Liver (tissue), 8 donors: ENCODE measurements at regions not wholly inside any gene's neighbourhood (a gene's known extent, or its start where the extent isn't known, plus 50 kb on each side); places are given as distances from the start of the nearest gene placed in this dataset.

Experiments
- DNase-seq: peaks from one replicate; pipeline ENCODE4 v3.0.0-alpha.2; 2017; ENCODE audit warnings: low spot score
- H3K27ac ChIP-seq, 2 donors: one replicate each; pipeline ENCODE4 v1.7.0; 2013; ENCODE audit warnings: inconsistent platforms in 2 of 2, low read length in 2 of 2, control low read depth in 1 of 2, low read depth in 1 of 2, mild to moderate bottlenecking in 1 of 2
- H3K27me3 ChIP-seq, 4 donors: one replicate each; pipeline versions ENCODE4 v1.6.1 to v1.7.0; 2013; ENCODE audit warnings: low read length in 3 of 4, inconsistent platforms in 1 of 4, mild to moderate bottlenecking in 1 of 4, moderate library complexity in 1 of 4; ENCODE audit not compliant: control insufficient read depth in 4 of 4, insufficient read depth in 4 of 4
- H3K36me3 ChIP-seq, 4 donors: one replicate each; pipeline versions ENCODE4 v1.6.1 to v1.7.0; 2013; ENCODE audit warnings: low read length in 3 of 4, mild to moderate bottlenecking in 3 of 4, low read depth in 1 of 4, moderate library complexity in 1 of 4; ENCODE audit not compliant: control insufficient read depth in 4 of 4, insufficient read depth in 3 of 4
- H3K4me1 ChIP-seq, 4 donors: one replicate each; pipeline versions ENCODE4 v1.6.1 to v1.7.0; 2013; ENCODE audit warnings: low read length in 3 of 4, mild to moderate bottlenecking in 3 of 4, moderate library complexity in 1 of 4; ENCODE audit not compliant: control insufficient read depth in 4 of 4, insufficient read depth in 4 of 4
- H3K4me3 ChIP-seq, 3 donors: one replicate each; pipeline versions ENCODE4 v1.6.1 to v1.7.0; 2013; ENCODE audit warnings: low read length in 3 of 3, control low read depth in 1 of 3, low read depth in 1 of 3, mild to moderate bottlenecking in 1 of 3
- H3K9ac ChIP-seq, 2 donors: one replicate each; pipeline ENCODE4 v1.7.0; 2013; ENCODE audit warnings: low read length in 2 of 2, mild to moderate bottlenecking in 2 of 2, moderate library complexity in 2 of 2, control low read depth in 1 of 2, low read depth in 1 of 2
- H3K9me3 ChIP-seq, 4 donors: one replicate each; pipeline versions ENCODE4 v1.6.1 to v1.7.0; 2013; ENCODE audit warnings: low read length in 3 of 4; ENCODE audit not compliant: control insufficient read depth in 4 of 4
- EGR1 ChIP-seq, 2 donors: IDR thresholded peaks; 2 replicates each; pipeline ENCODE4 v1.6.1; 2016 to 2018; ENCODE audit warnings: antibody characterized with exemption in 2 of 2, low read depth in 2 of 2
- FOXA1 ChIP-seq: IDR thresholded peaks from 2 replicates; pipeline ENCODE4 v1.6.1; 2016; ENCODE audit warnings: antibody characterized with exemption
- HNF4A ChIP-seq, 2 donors: conservative IDR thresholded peaks; 2 replicates each; pipeline ENCODE4 v1.6.1; 2016; ENCODE audit warnings: antibody characterized with exemption in 2 of 2, mild to moderate bottlenecking in 2 of 2
- HNF4G ChIP-seq: IDR thresholded peaks from 2 replicates; pipeline ENCODE4 v1.6.1; 2016; ENCODE audit warnings: antibody characterized with exemption
- RAD21 ChIP-seq, 2 donors: IDR thresholded peaks; 2 replicates each; pipeline ENCODE4 v1.6.1; 2016; ENCODE audit warnings: antibody characterized with exemption in 2 of 2, mild to moderate bottlenecking in 2 of 2
- RXRA ChIP-seq, 2 donors: IDR thresholded peaks; 2 replicates each; pipeline ENCODE4 v1.6.1; 2017 to 2018; ENCODE audit warnings: antibody characterized with exemption in 2 of 2, mild to moderate bottlenecking in 1 of 2
- TAF1 ChIP-seq: conservative IDR thresholded peaks from 2 replicates; pipeline ENCODE4 v1.6.1; 2016; ENCODE audit warnings: antibody characterized with exemption, mild to moderate bottlenecking
- WGBS: extraction: QIAGEN DNeasy Blood & Tissue Kit; methylation state at CpG from one replicate; pipeline ENCODE4 v1.1.7; 2013; 5-methylcytosine and 5-hydroxymethylcytosine counted together
- TF ChIP-seq, protein P1 (sequence below): IDR thresholded peaks from 2 replicates; pipeline ENCODE4 v1.6.1; 2016; ENCODE audit warnings: antibody characterized with exemption, mild to moderate bottlenecking
- TF ChIP-seq, protein P2 (sequence below): IDR thresholded peaks from 2 replicates; pipeline ENCODE4 v1.6.1; 2016; ENCODE audit warnings: antibody characterized with exemption
- TF ChIP-seq, protein P3 (sequence below): fragments of 150-350 bp; IDR thresholded peaks from 2 replicates; pipeline ENCODE4 v1.5.1; 2017; ENCODE audit warnings: improper control_type of control experiment, low read depth, low read length; ENCODE audit not compliant: missing input control
- TF ChIP-seq, protein P4 (sequence below): IDR thresholded peaks from 2 replicates; pipeline ENCODE4 v1.6.1; 2016; ENCODE audit warnings: antibody characterized with exemption
- TF ChIP-seq, protein P5 (sequence below): IDR thresholded peaks from 2 replicates; pipeline ENCODE4 v1.6.1; 2016; ENCODE audit warnings: antibody characterized with exemption
- donor health status: healthy.
- donor health status: healthy.
- donor health status: healthy.
- donor health status: healthy.
- donor health status: healthy.

- Histone ChIP-seq H3K36me3 (no peaks in the 10 kb centered on the region), H3K4me3 (no peak overlapping the region), H3K4me1 (no peaks in the 10 kb centered on the region), H3K9me3 (no peaks in the 10 kb centered on the region), H3K27me3 (no peaks in the 10 kb centered on the region), H3K27ac (no peak overlapping the region), H3K9ac (no peak overlapping the region)
- no peak for DNase-seq
- TF ChIP-seq, protein P1, sequence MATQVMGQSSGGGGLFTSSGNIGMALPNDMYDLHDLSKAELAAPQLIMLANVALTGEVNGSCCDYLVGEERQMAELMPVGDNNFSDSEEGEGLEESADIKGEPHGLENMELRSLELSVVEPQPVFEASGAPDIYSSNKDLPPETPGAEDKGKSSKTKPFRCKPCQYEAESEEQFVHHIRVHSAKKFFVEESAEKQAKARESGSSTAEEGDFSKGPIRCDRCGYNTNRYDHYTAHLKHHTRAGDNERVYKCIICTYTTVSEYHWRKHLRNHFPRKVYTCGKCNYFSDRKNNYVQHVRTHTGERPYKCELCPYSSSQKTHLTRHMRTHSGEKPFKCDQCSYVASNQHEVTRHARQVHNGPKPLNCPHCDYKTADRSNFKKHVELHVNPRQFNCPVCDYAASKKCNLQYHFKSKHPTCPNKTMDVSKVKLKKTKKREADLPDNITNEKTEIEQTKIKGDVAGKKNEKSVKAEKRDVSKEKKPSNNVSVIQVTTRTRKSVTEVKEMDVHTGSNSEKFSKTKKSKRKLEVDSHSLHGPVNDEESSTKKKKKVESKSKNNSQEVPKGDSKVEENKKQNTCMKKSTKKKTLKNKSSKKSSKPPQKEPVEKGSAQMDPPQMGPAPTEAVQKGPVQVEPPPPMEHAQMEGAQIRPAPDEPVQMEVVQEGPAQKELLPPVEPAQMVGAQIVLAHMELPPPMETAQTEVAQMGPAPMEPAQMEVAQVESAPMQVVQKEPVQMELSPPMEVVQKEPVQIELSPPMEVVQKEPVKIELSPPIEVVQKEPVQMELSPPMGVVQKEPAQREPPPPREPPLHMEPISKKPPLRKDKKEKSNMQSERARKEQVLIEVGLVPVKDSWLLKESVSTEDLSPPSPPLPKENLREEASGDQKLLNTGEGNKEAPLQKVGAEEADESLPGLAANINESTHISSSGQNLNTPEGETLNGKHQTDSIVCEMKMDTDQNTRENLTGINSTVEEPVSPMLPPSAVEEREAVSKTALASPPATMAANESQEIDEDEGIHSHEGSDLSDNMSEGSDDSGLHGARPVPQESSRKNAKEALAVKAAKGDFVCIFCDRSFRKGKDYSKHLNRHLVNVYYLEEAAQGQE, result no peak
- TF ChIP-seq, protein P2, sequence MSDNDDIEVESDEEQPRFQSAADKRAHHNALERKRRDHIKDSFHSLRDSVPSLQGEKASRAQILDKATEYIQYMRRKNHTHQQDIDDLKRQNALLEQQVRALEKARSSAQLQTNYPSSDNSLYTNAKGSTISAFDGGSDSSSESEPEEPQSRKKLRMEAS, result no peak
- TF ChIP-seq FOXA1 (no peak), HNF4G (no peak), HNF4A (conservative IDR thresholded peaks at IDR 0.05) (no peak)
- 66% methylated on average over 2 of the region's 2 CpGs for WGBS
Measured at GRCh38 chr5:118552146-118552545, 436.2 kb downstream of the DTWD2 start.

DNA sequence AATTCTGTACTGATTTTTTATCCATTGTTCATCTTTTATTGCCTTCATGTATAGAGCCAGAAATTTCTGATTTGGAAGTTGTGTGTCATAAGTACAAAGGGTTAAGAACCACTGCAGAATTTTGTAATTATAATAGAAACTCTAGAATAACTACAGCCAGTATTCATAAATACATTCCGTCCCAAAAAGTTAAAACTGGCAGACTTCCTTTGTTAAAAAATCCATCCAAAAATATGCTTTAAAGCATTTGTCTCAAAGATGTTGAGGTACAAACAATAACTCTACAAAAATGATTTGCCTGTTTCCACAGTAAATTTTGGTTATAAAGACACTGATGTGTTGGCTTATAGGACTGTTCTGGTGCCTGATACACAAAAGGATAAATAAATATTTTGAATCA, 436.6 kb downstream of the DTWD2 start:
- DNase-seq, result no peak
- TF ChIP-seq RAD21 (IDR thresholded peaks at IDR 0.05), result no peak
- TF ChIP-seq, protein P3, sequence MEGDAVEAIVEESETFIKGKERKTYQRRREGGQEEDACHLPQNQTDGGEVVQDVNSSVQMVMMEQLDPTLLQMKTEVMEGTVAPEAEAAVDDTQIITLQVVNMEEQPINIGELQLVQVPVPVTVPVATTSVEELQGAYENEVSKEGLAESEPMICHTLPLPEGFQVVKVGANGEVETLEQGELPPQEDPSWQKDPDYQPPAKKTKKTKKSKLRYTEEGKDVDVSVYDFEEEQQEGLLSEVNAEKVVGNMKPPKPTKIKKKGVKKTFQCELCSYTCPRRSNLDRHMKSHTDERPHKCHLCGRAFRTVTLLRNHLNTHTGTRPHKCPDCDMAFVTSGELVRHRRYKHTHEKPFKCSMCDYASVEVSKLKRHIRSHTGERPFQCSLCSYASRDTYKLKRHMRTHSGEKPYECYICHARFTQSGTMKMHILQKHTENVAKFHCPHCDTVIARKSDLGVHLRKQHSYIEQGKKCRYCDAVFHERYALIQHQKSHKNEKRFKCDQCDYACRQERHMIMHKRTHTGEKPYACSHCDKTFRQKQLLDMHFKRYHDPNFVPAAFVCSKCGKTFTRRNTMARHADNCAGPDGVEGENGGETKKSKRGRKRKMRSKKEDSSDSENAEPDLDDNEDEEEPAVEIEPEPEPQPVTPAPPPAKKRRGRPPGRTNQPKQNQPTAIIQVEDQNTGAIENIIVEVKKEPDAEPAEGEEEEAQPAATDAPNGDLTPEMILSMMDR, result no peak
- TF ChIP-seq, protein P2, result no peak
- TF ChIP-seq FOXA1, result no peak
- no peak for TF ChIP-seq HNF4A (conservative IDR thresholded peaks at IDR 0.05)
- no peak for TF ChIP-seq EGR1 (IDR thresholded peaks at IDR 0.05; ENCODE audit: low read depth in 2 of 2)
- TF ChIP-seq RXRA (IDR thresholded peaks at IDR 0.05), result no peak
- TF ChIP-seq TAF1, result no peak
- TF ChIP-seq, protein P4, sequence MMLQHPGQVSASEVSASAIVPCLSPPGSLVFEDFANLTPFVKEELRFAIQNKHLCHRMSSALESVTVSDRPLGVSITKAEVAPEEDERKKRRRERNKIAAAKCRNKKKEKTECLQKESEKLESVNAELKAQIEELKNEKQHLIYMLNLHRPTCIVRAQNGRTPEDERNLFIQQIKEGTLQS, result no peak
- TF ChIP-seq, protein P5, sequence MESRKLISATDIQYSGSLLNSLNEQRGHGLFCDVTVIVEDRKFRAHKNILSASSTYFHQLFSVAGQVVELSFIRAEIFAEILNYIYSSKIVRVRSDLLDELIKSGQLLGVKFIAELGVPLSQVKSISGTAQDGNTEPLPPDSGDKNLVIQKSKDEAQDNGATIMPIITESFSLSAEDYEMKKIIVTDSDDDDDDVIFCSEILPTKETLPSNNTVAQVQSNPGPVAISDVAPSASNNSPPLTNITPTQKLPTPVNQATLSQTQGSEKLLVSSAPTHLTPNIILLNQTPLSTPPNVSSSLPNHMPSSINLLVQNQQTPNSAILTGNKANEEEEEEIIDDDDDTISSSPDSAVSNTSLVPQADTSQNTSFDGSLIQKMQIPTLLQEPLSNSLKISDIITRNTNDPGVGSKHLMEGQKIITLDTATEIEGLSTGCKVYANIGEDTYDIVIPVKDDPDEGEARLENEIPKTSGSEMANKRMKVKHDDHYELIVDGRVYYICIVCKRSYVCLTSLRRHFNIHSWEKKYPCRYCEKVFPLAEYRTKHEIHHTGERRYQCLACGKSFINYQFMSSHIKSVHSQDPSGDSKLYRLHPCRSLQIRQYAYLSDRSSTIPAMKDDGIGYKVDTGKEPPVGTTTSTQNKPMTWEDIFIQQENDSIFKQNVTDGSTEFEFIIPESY, result no peak
- no peaks in the 10 kb centered on the region for H3K9me3 ChIP-seq
- no peaks in the 10 kb centered on the region for H3K27me3 ChIP-seq
- no peak overlapping the region for H3K4me3 ChIP-seq
- 53% methylated on average over 1 of the region's 1 CpG for WGBS
- H3K9ac ChIP-seq, result no peak overlapping the region
- H3K4me1 ChIP-seq, result no peaks in the 10 kb centered on the region
- H3K36me3 ChIP-seq, result no peaks in the 10 kb centered on the region
- no peak overlapping the region for H3K27ac ChIP-seq
